PC-3 (cell line): ENCODE measurements at regions not wholly inside any gene's neighbourhood (a gene's known extent, or its start where the extent isn't known, plus 50 kb on each side); places are given as distances from the start of the nearest gene placed in this dataset.

Source experiments
- ATAC-seq: fragments of 200-7000 bp; cut with Tn5 transposase; 2 replicates; pipeline ENCODE4 v1.9.1; 2020; ENCODE audit warnings: mild to moderate bottlenecking, moderate library complexity
- BruUV-seq: library from RNA; stranded (reverse); fragments of 400-500 nt; replicated peaks from 2 replicates; lab custom pipeline; 2021; lab: Mats Ljungman, UMichigan
- CTCF ChIA-PET: fragments of 300-600 bp; sonication (Branson Sonifier 250); formaldehyde crosslinking; loops from one replicate; lab custom pipeline; 2022; ENCODE audit warnings: antibody characterized with exemption; lab: Charles Lee
- POLR2A ChIA-PET: fragments of 300-600 bp; sonication (Branson Sonifier 250); formaldehyde crosslinking; loops from one replicate; lab custom pipeline; 2022; ENCODE audit warnings: antibody characterized with exemption; ENCODE audit not compliant: unreplicated experiment; lab: Charles Lee
- DNase-seq: peaks from one replicate; pipeline ENCODE4 v3.0.0-alpha.2; 2015
- H2AFZ ChIP-seq: fragments of 300-600 bp; sonication (generic); 2 replicates; pipeline ENCODE4 v1.6.0; 2016; ENCODE audit warnings: antibody characterized with exemption, low read length
- H3F3A ChIP-seq: fragments of 300-600 bp; sonication (generic); one replicate; pipeline ENCODE4 v1.6.0; 2017; ENCODE audit warnings: antibody characterized with exemption, low read length, control low read depth, mild to moderate bottlenecking; ENCODE audit not compliant: unreplicated experiment
- H3K27ac ChIP-seq: fragments of 300-600 bp; sonication (generic); 2 replicates; pipeline ENCODE4 v1.5.1; 2016; ENCODE audit warnings: mild to moderate bottlenecking, low read length
- H3K27me3 ChIP-seq: fragments of 300-600 bp; sonication (generic); 2 replicates; pipeline ENCODE4 v1.6.1; 2016; ENCODE audit warnings: low read length, mixed read lengths
- H3K36me3 ChIP-seq: fragments of 300-600 bp; sonication (generic); 2 replicates; pipeline ENCODE4 v1.6.1; 2016; ENCODE audit warnings: low read depth, mixed run types, low read length, mixed read lengths
- H3K4me1 ChIP-seq: fragments of 300-600 bp; sonication (generic); 2 replicates; pipeline ENCODE4 v1.5.1; 2016; ENCODE audit warnings: low read length; ENCODE audit not compliant: insufficient read depth
- H3K4me2 ChIP-seq: fragments of 300-600 bp; sonication (generic); 2 replicates; pipeline ENCODE4 v1.6.0; 2016; ENCODE audit warnings: low read length
- H3K4me3 ChIP-seq: fragments of 300-600 bp; sonication (generic); 2 replicates; pipeline ENCODE4 v1.5.1; 2016; ENCODE audit warnings: mild to moderate bottlenecking, low read length, mixed read lengths
- H3K79me2 ChIP-seq: fragments of 300-600 bp; sonication (generic); 2 replicates; pipeline ENCODE4 v1.6.1; 2017; ENCODE audit warnings: low read length, mixed read lengths
- H3K9ac ChIP-seq: fragments of 300-600 bp; sonication (generic); 2 replicates; pipeline ENCODE4 v1.6.0; 2016; ENCODE audit warnings: mild to moderate bottlenecking, low read length
- H3K9me2 ChIP-seq: fragments of 300-600 bp; sonication (generic); replicated peaks from 2 replicates; pipeline ENCODE4 v1.6.1; 2016; ENCODE audit warnings: mixed run types, low read length, mixed read lengths
- H3K9me3 ChIP-seq: fragments of 300-600 bp; sonication (generic); 2 replicates; pipeline ENCODE4 v1.6.1; 2016; ENCODE audit warnings: low read length, mixed read lengths
- H4K20me1 ChIP-seq: fragments of 300-600 bp; sonication (generic); 2 replicates; pipeline ENCODE4 v1.6.1; 2016; ENCODE audit warnings: low read length, mixed read lengths
- CTCF ChIP-seq: fragments of 300-600 bp; sonication (generic); conservative IDR thresholded peaks from 2 replicates; pipeline ENCODE4 v1.5.1; 2017; ENCODE audit warnings: antibody characterized with exemption, low read depth, mild to moderate bottlenecking, low read length
- EZH2 ChIP-seq: fragments of 300-600 bp; sonication (generic); IDR thresholded peaks from one replicate; pipeline ENCODE4 v1.6.1; 2017; ENCODE audit warnings: antibody characterized with exemption, mild to moderate bottlenecking, low read length; ENCODE audit not compliant: unreplicated experiment
- EZH2phosphoT487 ChIP-seq: fragments of 300-600 bp; sonication (generic); IDR thresholded peaks from 2 replicates; pipeline ENCODE4 v1.6.1; 2018; ENCODE audit warnings: mild to moderate bottlenecking, antibody characterized with exemption, low read length, borderline replicate concordance
- intact Hi-C: fragments of 100-400 bp; cut with micrococcal nuclease; formaldehyde crosslinking; loops from 2 replicates; pipeline ENCODE4 v1.9.0; 2023

GRCh38 chr1:163824490-163824889, 502.7 kb downstream of the NUF2 start:
- Histone ChIP-seq H3K27ac (no peak overlapping the region), H3K27me3 (no peaks in the 10 kb centered on the region), H3K4me1 (no peaks in the 10 kb centered on the region), H3K9me2 (no peaks in the 10 kb centered on the region), H3K9ac (no peak overlapping the region), H3K36me3 (no peaks in the 10 kb centered on the region), H3K4me2 (no peak overlapping the region), H4K20me1 (no peaks in the 10 kb centered on the region), H3K79me2 (no peaks in the 10 kb centered on the region), H3K9me3 (no peaks in the 10 kb centered on the region; the same call in 1 of the 2 replicates), H2AFZ (no peak overlapping the region), H3K4me3 (no peak overlapping the region), H3F3A (no peaks in the 10 kb centered on the region)
- BruUV-seq = no TSS peak
- intact Hi-C loops = no loop called here
- no peak for ATAC-seq
- ChIA-PET POLR2A (no interaction called here), CTCF (no interaction called here)
- TF ChIP-seq EZH2phosphoT487 (no peak), CTCF (no peak), EZH2 (no peak)
- no peak for DNase-seq

GRCh38 chr1:163826500-163826899, 504.7 kb downstream of the NUF2 start:
- no peak overlapping the region for H3K4me3 ChIP-seq
- H3F3A ChIP-seq = no peaks in the 10 kb centered on the region
- POLR2A ChIA-PET = no interaction called here
- no peaks in the 10 kb centered on the region for H3K4me1 ChIP-seq
- no TSS peak for BruUV-seq
- no peaks in the 10 kb centered on the region for H3K9me2 ChIP-seq
- TF ChIP-seq EZH2phosphoT487 = no peak
- TF ChIP-seq EZH2 = no peak
- no peak for TF ChIP-seq CTCF
- no peaks in the 10 kb centered on the region for H4K20me1 ChIP-seq
- no peak overlapping the region for H2AFZ ChIP-seq
- DNase-seq (no peak), ATAC-seq (no peak)
- H3K27me3 ChIP-seq = no peaks in the 10 kb centered on the region
- no peaks in the 10 kb centered on the region for H3K36me3 ChIP-seq
- no peak overlapping the region for H3K4me2 ChIP-seq
- H3K9me3 ChIP-seq = no peaks in the 10 kb centered on the region; the same call in 1 of the 2 replicates
- CTCF ChIA-PET = no interaction called here
- intact Hi-C loops = no loop called here
- H3K79me2 ChIP-seq = no peaks in the 10 kb centered on the region
- no peak overlapping the region for H3K27ac ChIP-seq
- no peak overlapping the region for H3K9ac ChIP-seq

- BruUV-seq = no TSS peak
- POLR2A ChIA-PET = no interaction called here
- no peak for ATAC-seq
- no peak overlapping the region for H3K4me2 ChIP-seq
- no peak overlapping the region for H3K9ac ChIP-seq
- no peaks in the 10 kb centered on the region for H4K20me1 ChIP-seq
- H3K79me2 ChIP-seq = no peaks in the 10 kb centered on the region
- TF ChIP-seq EZH2 (no peak), EZH2phosphoT487 (no peak), CTCF (no peak)
- H3K27me3 ChIP-seq = no peaks in the 10 kb centered on the region
- H3K27ac ChIP-seq = no peak overlapping the region
- intact Hi-C loops = no loop called here
- H3K9me2 ChIP-seq = no peaks in the 10 kb centered on the region
- 0 out of 2 replicates have a peak, but pooled peaks cover 5% of the 10 kb centered on the region for H3K9me3 ChIP-seq
- no peaks in the 10 kb centered on the region for H3K36me3 ChIP-seq
- no peak overlapping the region for H2AFZ ChIP-seq
- no peak for DNase-seq
- no peak overlapping the region for H3K4me3 ChIP-seq
- no peaks in the 10 kb centered on the region for H3F3A ChIP-seq
- CTCF ChIA-PET = no interaction called here
- H3K4me1 ChIP-seq = no peaks in the 10 kb centered on the region
Observed at GRCh38 chr1:163834778-163835177, 513.0 kb downstream of the NUF2 start.
